RWPE2 (cell line): ENCODE measurements at regions not wholly inside any gene's neighbourhood (a gene's known extent, or its start where the extent isn't known, plus 50 kb on each side); places are given as distances from the start of the nearest gene placed in this dataset.

Experiments used
- ATAC-seq: fragments of 200-7000 bp; cut with Tn5 transposase; 3 replicates; pipeline ENCODE4 v1.9.1; 2021; ENCODE audit warnings: low read depth
- DNase-seq: peaks from one replicate; pipeline ENCODE4 v3.0.0-alpha.2; 2020; ENCODE audit warnings: low spot score
- H3K27ac ChIP-seq: fragments of 450-650 bp; 2 replicates; pipeline ENCODE4 v1.5.1; 2017; ENCODE audit warnings: mild to moderate bottlenecking; ENCODE audit not compliant: poor library complexity, severe bottlenecking
- H3K27me3 ChIP-seq: fragments of 250-450 bp; sonication (Bioruptor Pico); 2 replicates; pipeline ENCODE4 v1.5.1; 2021; ENCODE audit warnings: mild to moderate bottlenecking, moderate library complexity; ENCODE audit not compliant: insufficient read depth, poor library complexity, severe bottlenecking
- H3K36me3 ChIP-seq: fragments of 250-450 bp; sonication (Bioruptor Pico); 2 replicates; pipeline ENCODE4 v1.5.1; 2020; ENCODE audit warnings: low read depth, mild to moderate bottlenecking, moderate library complexity
- H3K4me1 ChIP-seq: fragments of 250-450 bp; sonication (Bioruptor Pico); 2 replicates; pipeline ENCODE4 v1.5.1; 2021; ENCODE audit warnings: mild to moderate bottlenecking, moderate library complexity; ENCODE audit not compliant: insufficient read depth, poor library complexity, severe bottlenecking
- H3K4me3 ChIP-seq: fragments of 250-450 bp; sonication (Bioruptor Pico); 2 replicates; pipeline ENCODE4 v1.5.1; 2021; ENCODE audit warnings: mild to moderate bottlenecking, moderate library complexity; ENCODE audit not compliant: severe bottlenecking
- H3K9me3 ChIP-seq: fragments of 250-450 bp; sonication (Bioruptor Pico); 2 replicates; pipeline ENCODE4 v1.5.1; 2021; ENCODE audit warnings: mild to moderate bottlenecking, moderate library complexity; ENCODE audit not compliant: severe bottlenecking
- CTCF ChIP-seq: fragments of 450-650 bp; IDR thresholded peaks from one replicate; pipeline ENCODE4 v1.5.1; 2017; ENCODE audit warnings: mild to moderate bottlenecking, moderate library complexity; ENCODE audit not compliant: poor library complexity, severe bottlenecking

- Histone ChIP-seq H3K27ac (no peak overlapping the region), H3K9me3 (no peaks in the 10 kb centered on the region), H3K36me3 (no peaks in the 10 kb centered on the region), H3K4me1 (no peaks in the 10 kb centered on the region), H3K27me3 (no peaks in the 10 kb centered on the region), H3K4me3 (no peak overlapping the region)
- DNase-seq: no peak
- TF ChIP-seq CTCF: no peak
- ATAC-seq: no peak
Measured at GRCh38 chr1:232267837-232268598, 361.9 kb downstream of the SIPA1L2 start.

- TF ChIP-seq CTCF: no peak
- no peak for ATAC-seq
- no peak overlapping the region for H3K4me3 ChIP-seq
- H3K36me3 ChIP-seq: no peaks in the 10 kb centered on the region
- no peaks in the 10 kb centered on the region for H3K27me3 ChIP-seq
- H3K27ac ChIP-seq: no peak overlapping the region
- DNase-seq: no peak
- no peaks in the 10 kb centered on the region for H3K4me1 ChIP-seq
- H3K9me3 ChIP-seq: no peaks in the 10 kb centered on the region
Measured at GRCh38 chr1:232267092-232267836, 362.7 kb downstream of the SIPA1L2 start.

- DNase-seq (no peak), ATAC-seq (no peak)
- H3K4me3 ChIP-seq: no peak overlapping the region
Measured at GRCh38 chr1:232263452-232263851, 366.5 kb downstream of the SIPA1L2 start.

GRCh38 chr1:232262991-232263390 lies 366.9 kb downstream of the SIPA1L2 start:
- Histone ChIP-seq H3K4me1 (peaks cover 9% of the 10 kb centered on the region), H3K27me3 (no peaks in the 10 kb centered on the region), H3K36me3 (no peaks in the 10 kb centered on the region), H3K9me3 (no peaks in the 10 kb centered on the region), H3K27ac (no peak overlapping the region), H3K4me3 (no peak overlapping the region)
- no peak for TF ChIP-seq CTCF
- no peak for DNase-seq
- ATAC-seq: no peak

More at GRCh38 chr1:232263452-232263851, 366.5 kb downstream of the SIPA1L2 start:
- H3K36me3 ChIP-seq: no peaks in the 10 kb centered on the region
- no peak for TF ChIP-seq CTCF
- peaks cover 9% of the 10 kb centered on the region for H3K4me1 ChIP-seq
- no peaks in the 10 kb centered on the region for H3K27me3 ChIP-seq
- no peaks in the 10 kb centered on the region for H3K9me3 ChIP-seq
- no peak overlapping the region for H3K27ac ChIP-seq
